Left ventricle myocardium inferior (tissue), 1 donor: ENCODE measurements at regions not wholly inside any gene's neighbourhood (a gene's known extent, or its start where the extent isn't known, plus 50 kb on each side); places are given as distances from the start of the nearest gene placed in this dataset.

Experiments used
- DNase-seq: peaks from one replicate; pipeline ENCODE4 v3.0.0-alpha.2; 2020
- H3K27ac ChIP-seq: fragments of 200-600 bp; replicated peaks from 2 replicates; pipeline ENCODE4 v1.8.0; 2021
- H3K27me3 ChIP-seq: fragments of 200-600 bp; 2 replicates; pipeline ENCODE4 v1.8.0; 2021; ENCODE audit warnings: low read depth
- H3K36me3 ChIP-seq: fragments of 200-600 bp; 2 replicates; pipeline ENCODE4 v1.8.0; 2021
- H3K4me1 ChIP-seq: fragments of 200-600 bp; 2 replicates; pipeline ENCODE4 v1.8.0; 2021
- H3K4me3 ChIP-seq: fragments of 200-600 bp; 2 replicates; pipeline ENCODE4 v1.8.0; 2021; ENCODE audit warnings: mild to moderate bottlenecking, moderate library complexity
- H3K9me3 ChIP-seq: fragments of 200-600 bp; replicated peaks from 2 replicates; pipeline ENCODE4 v1.8.0; 2021
- CTCF ChIP-seq: fragments of 200-600 bp; IDR thresholded peaks from 2 replicates; pipeline ENCODE4 v1.8.0; 2021; ENCODE audit warnings: antibody characterized with exemption, mild to moderate bottlenecking, borderline replicate concordance
- intact Hi-C: fragments of 100-400 bp; cut with micrococcal nuclease; formaldehyde crosslinking; loops from one replicate; pipeline ENCODE4 v1.11.0; 2022
- donor health status: DM: no; HTN: yes; CAD: no; lungs with severe emphysema.

- intact Hi-C loops: no loop called here
- DNase-seq: no peak
- Histone ChIP-seq H3K27me3 (no peaks in the 10 kb centered on the region), H3K4me1 (no peaks in the 10 kb centered on the region), H3K27ac (no peak overlapping the region), H3K4me3 (no peak overlapping the region), H3K36me3 (no peaks in the 10 kb centered on the region), H3K9me3 (peaks cover 11% of the 10 kb centered on the region)
- no peak for TF ChIP-seq CTCF
Observed at GRCh38 chr14:82432301-82433105, 898.9 kb upstream of the SEL1L start.

- Histone ChIP-seq H3K36me3 (no peaks in the 10 kb centered on the region), H3K27ac (no peak overlapping the region), H3K4me1 (no peaks in the 10 kb centered on the region), H3K4me3 (no peak overlapping the region), H3K9me3 (no peaks in the 10 kb centered on the region), H3K27me3 (no peaks in the 10 kb centered on the region)
- DNase-seq: no peak
- TF ChIP-seq CTCF: no peak
- intact Hi-C loops: no loop called here
Observed at GRCh38 chr14:82438436-82438835, 904.8 kb upstream of the SEL1L start.

GRCh38 chr14:82441270-82441669 lies 907.6 kb upstream of the SEL1L start:
- Histone ChIP-seq H3K27me3 (no peaks in the 10 kb centered on the region), H3K9me3 (no peaks in the 10 kb centered on the region), H3K36me3 (no peaks in the 10 kb centered on the region), H3K27ac (no peak overlapping the region), H3K4me3 (no peak overlapping the region), H3K4me1 (no peaks in the 10 kb centered on the region)
- no peak for TF ChIP-seq CTCF
- no peak for DNase-seq
- intact Hi-C loops: no loop called here

GRCh38 chr14:82445810-82446570 lies 912.3 kb upstream of the SEL1L start:
- no peak for DNase-seq
- Histone ChIP-seq H3K4me1 (no peaks in the 10 kb centered on the region), H3K27me3 (no peaks in the 10 kb centered on the region), H3K27ac (no peak overlapping the region), H3K4me3 (no peak overlapping the region), H3K9me3 (no peaks in the 10 kb centered on the region), H3K36me3 (no peaks in the 10 kb centered on the region)
- intact Hi-C loops: no loop called here
- no peak for TF ChIP-seq CTCF

GRCh38 chr14:82447586-82447985 lies 913.9 kb upstream of the SEL1L start:
- no peak for TF ChIP-seq CTCF
- Histone ChIP-seq H3K27ac (no peak overlapping the region), H3K36me3 (no peaks in the 10 kb centered on the region), H3K4me1 (no peaks in the 10 kb centered on the region), H3K4me3 (no peak overlapping the region), H3K9me3 (no peaks in the 10 kb centered on the region), H3K27me3 (no peaks in the 10 kb centered on the region)
- DNase-seq: no peak
- intact Hi-C loops: no loop called here
